ENCODE measurements at regions not wholly inside any gene's neighbourhood (a gene's known extent, or its start where the extent isn't known, plus 50 kb on each side); places are given as distances from the start of the nearest gene placed in this dataset.

GRCh38 chr4:128660361-128661215 lies 148.9 kb upstream of the JADE1 start:
- TF ChIP-seq ZFX (IDR thresholded peaks at IDR 0.05) (no peak), CTCF (conservative IDR thresholded peaks at IDR 0.05) (no peak)
- peak overlapping the region; percentile 76; the same call in 1 of the 2 replicates for H3K27ac ChIP-seq

- H3K27ac ChIP-seq = no peak overlapping the region
- TF ChIP-seq ZFX (IDR thresholded peaks at IDR 0.05) (no peak), CTCF (conservative IDR thresholded peaks at IDR 0.05) (no peak)
Measured at GRCh38 chr4:128658214-128658631, 151.3 kb upstream of the JADE1 start.

- H3K27ac ChIP-seq = no peak overlapping the region
- TF ChIP-seq CTCF (conservative IDR thresholded peaks at IDR 0.05) (no peak), ZFX (IDR thresholded peaks at IDR 0.05) (no peak)
Measured at GRCh38 chr4:128657638-128658037, 151.9 kb upstream of the JADE1 start.

- H3K27ac ChIP-seq = no peak overlapping the region
- no peak for TF ChIP-seq CTCF (conservative IDR thresholded peaks at IDR 0.05)
- TF ChIP-seq ZFX (IDR thresholded peaks at IDR 0.05) = no peak
Measured at GRCh38 chr4:128654465-128654864, 155.0 kb upstream of the JADE1 start.

GRCh38 chr4:128653527-128654444 lies 155.7 kb upstream of the JADE1 start:
- no peak overlapping the region for H3K27ac ChIP-seq
- TF ChIP-seq ZFX (IDR thresholded peaks at IDR 0.05) = no peak

GRCh38 chr4:128649575-128650205 lies 159.8 kb upstream of the JADE1 start:
- no peak for TF ChIP-seq CTCF (conservative IDR thresholded peaks at IDR 0.05)
- TF ChIP-seq ZFX (IDR thresholded peaks at IDR 0.05) = no peak
- no peak overlapping the region for H3K27ac ChIP-seq

- no peak overlapping the region for H3K27ac ChIP-seq
- no peak for TF ChIP-seq CTCF (conservative IDR thresholded peaks at IDR 0.05)
- no peak for TF ChIP-seq ZFX (IDR thresholded peaks at IDR 0.05)
Measured at GRCh38 chr4:128649161-128649560, 160.3 kb upstream of the JADE1 start.
